ENCODE measurements at regions not wholly inside any gene's neighbourhood (a gene's known extent, or its start where the extent isn't known, plus 50 kb on each side); places are given as distances from the start of the nearest gene placed in this dataset.
"Not testable (repeated sequence)": the region's sequence is repeated elsewhere in the genome, so short reads cannot be mapped to it uniquely, and the experiment has no call there.

DNA sequence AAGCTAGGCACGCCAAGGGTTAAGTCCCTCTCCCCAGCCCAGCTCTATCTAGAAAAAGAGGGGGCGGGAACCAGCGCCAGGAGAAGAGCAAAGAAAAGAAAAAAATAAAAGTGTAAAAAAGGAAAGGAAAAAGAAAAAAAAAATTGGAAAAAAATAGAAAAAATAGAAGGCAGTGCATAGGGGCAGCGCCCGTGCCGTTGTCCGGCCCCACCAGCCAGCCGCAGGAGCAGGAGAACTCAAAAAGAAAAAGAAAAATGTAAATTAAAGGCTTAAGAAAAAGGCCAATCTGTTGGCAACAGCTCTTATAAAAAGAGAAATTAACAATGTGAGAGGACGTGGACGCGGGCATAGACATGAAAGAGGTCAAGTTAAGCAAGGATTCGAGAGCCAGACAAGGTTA, 105.4 kb upstream of the ZNF98 start:
- H3K27ac ChIP-seq = peak overlapping the region in 1 of 2 donors; percentile 34
- no peaks in the 10 kb centered on the region for H3K36me3 ChIP-seq
- H3K9me3 ChIP-seq = no peaks in the 10 kb centered on the region
- H3K27me3 ChIP-seq = no peaks in the 10 kb centered on the region
- H3K4me1 ChIP-seq = no peaks in the 10 kb centered on the region
- TF ChIP-seq POLR2A (IDR thresholded peaks at IDR 0.05) (no peak), POLR2AphosphoS5 (IDR thresholded peaks at IDR 0.05) (no peak)
- TF ChIP-seq, protein P1, sequence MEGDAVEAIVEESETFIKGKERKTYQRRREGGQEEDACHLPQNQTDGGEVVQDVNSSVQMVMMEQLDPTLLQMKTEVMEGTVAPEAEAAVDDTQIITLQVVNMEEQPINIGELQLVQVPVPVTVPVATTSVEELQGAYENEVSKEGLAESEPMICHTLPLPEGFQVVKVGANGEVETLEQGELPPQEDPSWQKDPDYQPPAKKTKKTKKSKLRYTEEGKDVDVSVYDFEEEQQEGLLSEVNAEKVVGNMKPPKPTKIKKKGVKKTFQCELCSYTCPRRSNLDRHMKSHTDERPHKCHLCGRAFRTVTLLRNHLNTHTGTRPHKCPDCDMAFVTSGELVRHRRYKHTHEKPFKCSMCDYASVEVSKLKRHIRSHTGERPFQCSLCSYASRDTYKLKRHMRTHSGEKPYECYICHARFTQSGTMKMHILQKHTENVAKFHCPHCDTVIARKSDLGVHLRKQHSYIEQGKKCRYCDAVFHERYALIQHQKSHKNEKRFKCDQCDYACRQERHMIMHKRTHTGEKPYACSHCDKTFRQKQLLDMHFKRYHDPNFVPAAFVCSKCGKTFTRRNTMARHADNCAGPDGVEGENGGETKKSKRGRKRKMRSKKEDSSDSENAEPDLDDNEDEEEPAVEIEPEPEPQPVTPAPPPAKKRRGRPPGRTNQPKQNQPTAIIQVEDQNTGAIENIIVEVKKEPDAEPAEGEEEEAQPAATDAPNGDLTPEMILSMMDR (IDR thresholded peaks at IDR 0.05) = no peak
- DNase-seq (ENCODE audit: low spot score in 2 of 2) = no peak
- H3K4me3 ChIP-seq = peak overlapping the region in 2 of 3 donors; percentile 34 to 37
- intact Hi-C loops (cut with DNase I; ENCODE audit: low total_unique reads) = no loop called here

DNA sequence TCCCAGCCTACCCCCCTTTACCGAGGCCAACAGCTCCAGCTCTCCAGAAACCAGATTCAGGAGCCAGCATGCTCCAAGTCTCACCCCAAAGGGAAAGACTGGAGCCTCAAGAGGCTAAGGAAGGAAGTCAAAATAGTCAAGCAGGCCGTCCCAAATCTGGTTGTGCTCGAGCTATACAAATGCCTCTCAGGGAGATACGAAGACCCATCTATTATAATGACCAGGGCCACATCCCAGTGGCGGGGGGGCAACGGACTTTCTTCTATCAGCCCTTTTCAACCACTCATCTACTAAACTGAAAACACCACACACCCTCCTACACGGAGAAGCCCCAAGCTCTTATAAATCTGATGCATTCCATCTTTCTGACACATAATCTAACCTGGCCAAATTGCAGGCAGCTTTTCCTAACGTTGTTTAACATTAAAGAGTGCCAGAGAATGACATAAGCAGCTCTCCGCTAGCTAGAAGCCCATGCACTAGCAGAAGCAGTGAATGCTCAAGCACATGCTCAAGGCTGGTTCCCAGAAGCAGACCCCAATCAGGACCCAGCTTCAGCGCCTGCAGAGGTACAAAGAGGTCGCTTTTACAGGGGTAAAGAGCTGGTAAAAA, 104.6 kb upstream of the ZNF98 start:
- Histone ChIP-seq H3K36me3 (no peaks in the 10 kb centered on the region), H3K27me3 (no peaks in the 10 kb centered on the region), H3K4me3 (peak overlapping the region in 2 of 3 donors; percentile 34 to 37), H3K27ac (peak overlapping the region in 1 of 2 donors; percentile 34), H3K9me3 (no peaks in the 10 kb centered on the region), H3K4me1 (no peaks in the 10 kb centered on the region)
- TF ChIP-seq POLR2AphosphoS5 (IDR thresholded peaks at IDR 0.05) = no peak
- TF ChIP-seq, protein P1 (IDR thresholded peaks at IDR 0.05) = no peak
- no peak for TF ChIP-seq POLR2A (IDR thresholded peaks at IDR 0.05)
- no peak for DNase-seq (ENCODE audit: low spot score in 2 of 2)
- intact Hi-C loops (cut with DNase I; ENCODE audit: low total_unique reads) = no loop called here

DNA sequence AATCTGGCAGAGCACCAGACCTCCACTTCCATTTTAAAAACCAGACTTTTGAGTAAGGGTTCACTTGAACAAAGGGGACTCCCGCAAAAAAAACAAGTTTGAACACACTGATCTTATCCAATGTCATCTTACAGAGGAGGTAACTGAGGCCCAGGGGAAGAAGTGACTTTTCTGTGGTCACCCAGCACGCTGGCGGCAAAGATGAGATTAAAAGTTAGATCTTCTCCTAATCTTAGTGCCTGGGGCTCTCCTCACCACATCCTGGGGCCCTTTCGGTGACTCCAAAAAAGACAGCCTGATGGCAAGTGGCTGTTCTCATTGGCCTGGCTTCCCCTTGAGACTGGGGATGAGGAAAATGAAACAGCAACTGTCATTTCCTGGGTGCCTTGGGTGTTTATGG, 101.8 kb upstream of the ZNF98 start:
- H3K4me3 ChIP-seq = no peak overlapping the region
- no peaks in the 10 kb centered on the region for H3K36me3 ChIP-seq
- intact Hi-C loops (cut with DNase I; ENCODE audit: low total_unique reads) = no loop called here
- TF ChIP-seq POLR2AphosphoS5 (IDR thresholded peaks at IDR 0.05) (no peak), POLR2A (IDR thresholded peaks at IDR 0.05) (no peak)
- TF ChIP-seq, protein P1 (IDR thresholded peaks at IDR 0.05) = no peak
- DNase-seq (ENCODE audit: low spot score in 2 of 2) = no peak
- no peaks in the 10 kb centered on the region for H3K4me1 ChIP-seq
- H3K27ac ChIP-seq = no peak overlapping the region
- peaks cover 4 to 20% of the 10 kb centered on the region in 2 donors for H3K9me3 ChIP-seq
- no peaks in the 10 kb centered on the region for H3K27me3 ChIP-seq

DNA sequence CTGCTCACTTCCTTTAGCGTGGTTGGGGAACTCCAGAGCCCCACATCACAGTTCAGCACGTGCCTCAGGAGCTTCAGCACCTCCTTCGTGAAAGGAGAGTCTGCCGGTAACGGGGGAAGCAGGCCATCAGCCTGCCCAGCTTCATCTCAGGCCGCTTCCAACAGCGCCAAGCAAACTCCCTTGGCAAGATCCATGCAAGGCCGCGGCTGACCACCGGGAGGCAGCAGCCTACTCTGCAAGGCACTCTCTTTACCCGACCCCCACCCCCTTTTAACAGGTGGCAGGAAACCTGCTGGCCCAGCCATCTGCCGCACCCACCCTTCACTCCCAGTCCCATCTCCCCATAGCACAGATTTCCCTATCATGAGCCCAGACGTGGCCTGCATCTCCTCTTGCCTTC, 97.4 kb upstream of the ZNF98 start:
- DNase-seq (ENCODE audit: low spot score in 2 of 2); H3K4me3 ChIP-seq; H3K36me3 ChIP-seq; H3K27ac ChIP-seq; H3K4me1 ChIP-seq; H3K27me3 ChIP-seq; intact Hi-C loops (cut with DNase I; ENCODE audit: low total_unique reads): not testable (repeated sequence)
- peaks cover 22 to 57% of the 10 kb centered on the region in 2 donors for H3K9me3 ChIP-seq

- TF ChIP-seq POLR2A (IDR thresholded peaks at IDR 0.05) (no peak), POLR2AphosphoS5 (IDR thresholded peaks at IDR 0.05) (no peak)
- TF ChIP-seq, protein P1 (IDR thresholded peaks at IDR 0.05) = no peak
- intact Hi-C loops (cut with DNase I; ENCODE audit: low total_unique reads) = no loop called here
- no peaks in the 10 kb centered on the region for H3K36me3 ChIP-seq
- H3K27ac ChIP-seq = no peak overlapping the region
- DNase-seq (ENCODE audit: low spot score in 2 of 2) = no peak
- H3K4me1 ChIP-seq = no peaks in the 10 kb centered on the region
- no peak overlapping the region for H3K4me3 ChIP-seq
- no peaks in the 10 kb centered on the region for H3K27me3 ChIP-seq
- peaks cover 22 to 61% of the 10 kb centered on the region in 2 donors for H3K9me3 ChIP-seq
Observed at GRCh38 chr19:22519152-22519551, 97.0 kb upstream of the ZNF98 start.
